ENCODE measurements at regions not wholly inside any gene's neighbourhood (a gene's known extent, or its start where the extent isn't known, plus 50 kb on each side); places are given as distances from the start of the nearest gene placed in this dataset.

DNA sequence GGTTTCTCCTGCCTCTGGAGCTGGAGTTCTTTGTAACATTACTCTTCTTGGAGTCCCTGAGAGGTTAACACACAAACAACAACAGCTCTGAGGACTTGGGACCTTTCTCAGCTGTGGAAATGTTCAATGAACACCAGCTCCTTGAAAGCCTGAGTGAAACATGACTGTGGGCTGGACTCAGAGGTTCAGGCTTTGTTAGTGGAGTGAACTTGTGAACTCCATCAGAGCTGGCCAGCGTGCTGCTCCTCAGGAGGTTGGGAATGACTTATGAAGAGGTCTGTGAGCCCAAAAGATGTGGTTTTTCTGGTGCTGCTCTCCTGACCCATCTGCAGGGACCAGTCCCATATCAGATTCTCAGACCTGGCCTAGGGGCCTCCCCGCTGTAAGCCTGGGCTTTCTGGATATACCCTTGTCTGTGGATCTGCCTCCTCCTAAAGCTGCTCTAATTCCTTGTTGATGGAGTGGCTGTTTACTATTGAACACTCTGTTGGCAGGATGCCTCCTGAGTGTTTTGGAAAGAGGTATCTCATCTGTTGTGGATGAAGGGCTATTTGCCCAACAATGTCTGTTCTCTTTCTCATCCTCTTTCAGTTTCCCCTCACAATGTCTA is 170.0 kb upstream of the GDNF start:
- TF ChIP-seq, protein P1, sequence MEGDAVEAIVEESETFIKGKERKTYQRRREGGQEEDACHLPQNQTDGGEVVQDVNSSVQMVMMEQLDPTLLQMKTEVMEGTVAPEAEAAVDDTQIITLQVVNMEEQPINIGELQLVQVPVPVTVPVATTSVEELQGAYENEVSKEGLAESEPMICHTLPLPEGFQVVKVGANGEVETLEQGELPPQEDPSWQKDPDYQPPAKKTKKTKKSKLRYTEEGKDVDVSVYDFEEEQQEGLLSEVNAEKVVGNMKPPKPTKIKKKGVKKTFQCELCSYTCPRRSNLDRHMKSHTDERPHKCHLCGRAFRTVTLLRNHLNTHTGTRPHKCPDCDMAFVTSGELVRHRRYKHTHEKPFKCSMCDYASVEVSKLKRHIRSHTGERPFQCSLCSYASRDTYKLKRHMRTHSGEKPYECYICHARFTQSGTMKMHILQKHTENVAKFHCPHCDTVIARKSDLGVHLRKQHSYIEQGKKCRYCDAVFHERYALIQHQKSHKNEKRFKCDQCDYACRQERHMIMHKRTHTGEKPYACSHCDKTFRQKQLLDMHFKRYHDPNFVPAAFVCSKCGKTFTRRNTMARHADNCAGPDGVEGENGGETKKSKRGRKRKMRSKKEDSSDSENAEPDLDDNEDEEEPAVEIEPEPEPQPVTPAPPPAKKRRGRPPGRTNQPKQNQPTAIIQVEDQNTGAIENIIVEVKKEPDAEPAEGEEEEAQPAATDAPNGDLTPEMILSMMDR (IDR thresholded peaks at IDR 0.05), result no peak
- TF ChIP-seq POLR2A (IDR thresholded peaks at IDR 0.05), result no peak
